Activated naive CD4-positive, alpha-beta T cell treated with anti-CD3 and anti-CD28 coated beads, Interleukin-2, amount 50 U/mL, for 16 hours (primary cell): ENCODE measurements at regions not wholly inside any gene's neighbourhood (a gene's known extent, or its start where the extent isn't known, plus 50 kb on each side); places are given as distances from the start of the nearest gene placed in this dataset.

Source experiments
- DNase-seq: peaks from one replicate; pipeline ENCODE4 v3.0.0-alpha.2; 2020

GRCh38 chr10:128885573-128886555 is 581.2 kb upstream of the MGMT start:
- no peak for DNase-seq

GRCh38 chr10:128887856-128888255 is 579.2 kb upstream of the MGMT start:
- no peak for DNase-seq

- no peak for DNase-seq
Observed at GRCh38 chr10:128892005-128892404, 575.0 kb upstream of the MGMT start.

GRCh38 chr10:128894641-128895040 is 572.4 kb upstream of the MGMT start:
- DNase-seq: no peak

- DNase-seq: no peak
Observed at GRCh38 chr10:128895473-128895872, 571.6 kb upstream of the MGMT start.

- no peak for DNase-seq
Observed at GRCh38 chr10:128896116-128896795, 570.8 kb upstream of the MGMT start.

GRCh38 chr10:128896963-128897362 is 570.1 kb upstream of the MGMT start:
- no peak for DNase-seq

GRCh38 chr10:128897401-128898129 is 569.5 kb upstream of the MGMT start:
- DNase-seq: no peak

GRCh38 chr10:128898133-128898915 is 568.7 kb upstream of the MGMT start:
- DNase-seq: no peak

GRCh38 chr10:128898916-128899195 is 568.2 kb upstream of the MGMT start:
- DNase-seq: no peak

GRCh38 chr10:128900456-128900855 is 566.6 kb upstream of the MGMT start:
- no peak for DNase-seq

GRCh38 chr10:128901236-128901635 is 565.8 kb upstream of the MGMT start:
- DNase-seq: no peak

- DNase-seq: no peak
Observed at GRCh38 chr10:128902031-128902710, 564.9 kb upstream of the MGMT start.

GRCh38 chr10:128907155-128907941 is 559.7 kb upstream of the MGMT start:
- no peak for DNase-seq

- DNase-seq: no peak
Observed at GRCh38 chr10:128908099-128908498, 558.9 kb upstream of the MGMT start.

GRCh38 chr10:128908499-128908898 is 558.5 kb upstream of the MGMT start:
- no peak for DNase-seq

GRCh38 chr10:128912568-128913311 is 554.3 kb upstream of the MGMT start:
- no peak for DNase-seq

GRCh38 chr10:128914681-128915080 is 552.4 kb upstream of the MGMT start:
- DNase-seq: no peak

GRCh38 chr10:128915630-128916029 is 551.4 kb upstream of the MGMT start:
- no peak for DNase-seq

GRCh38 chr10:128916383-128916782 is 550.7 kb upstream of the MGMT start:
- no peak for DNase-seq
